Keratinocyte (primary cell): ENCODE measurements at regions not wholly inside any gene's neighbourhood (a gene's known extent, or its start where the extent isn't known, plus 50 kb on each side); places are given as distances from the start of the nearest gene placed in this dataset.

Experiments used
- DNase-seq: peaks from one replicate; pipeline ENCODE4 v3.0.0-alpha.2; 2011; ENCODE audit warnings: low read depth, missing footprints, low spot score
- FAIRE-seq: peaks from 2 replicates; lab custom pipeline; 2011; peaks lifted over from hg19 to GRCh38; lab: Jason Lieb, UNC
- H2AFZ ChIP-seq: 2 replicates; pipeline ENCODE4 v1.6.0; 2012; ENCODE audit warnings: low read length, control low read depth, inconsistent platforms; ENCODE audit not compliant: control insufficient read depth
- H3K27ac ChIP-seq: 2 replicates; pipeline ENCODE4 v1.5.1; 2011; ENCODE audit warnings: low read length; ENCODE audit not compliant: control insufficient read depth, insufficient read depth
- H3K27me3 ChIP-seq: 3 replicates; pipeline ENCODE4 v1.6.0; 2011; ENCODE audit warnings: low read length; ENCODE audit not compliant: control insufficient read depth, insufficient read depth; ENCODE audit errors: extremely low read depth
- H3K36me3 ChIP-seq, 2 experiments: 2 replicates in 1 of 2; 3 replicates in 1 of 2; pipeline ENCODE4 v1.5.1; 2011; ENCODE audit warnings: low read length in 2 of 2, mild to moderate bottlenecking in 1 of 2; ENCODE audit not compliant: control insufficient read depth in 2 of 2, insufficient read depth in 2 of 2; ENCODE audit errors: extremely low read depth in 1 of 2
- H3K4me1 ChIP-seq: 3 replicates; pipeline ENCODE4 v1.5.1; 2011; ENCODE audit warnings: low read length; ENCODE audit not compliant: control insufficient read depth, insufficient read depth; ENCODE audit errors: extremely low read depth
- H3K4me2 ChIP-seq: 3 replicates; pipeline ENCODE4 v1.6.0; 2011; ENCODE audit warnings: low read depth, low read length; ENCODE audit not compliant: control insufficient read depth, insufficient read depth; ENCODE audit errors: extremely low read depth
- H3K4me3 ChIP-seq, 3 experiments: fragments of 200-600 bp in 1 of 3; sonication (generic) in 1 of 3; 2 replicates in 2 of 3; 3 replicates in 1 of 3; pipeline ENCODE4 v1.5.1; 2011 to 2016; ENCODE audit warnings: low read length in 3 of 3, mild to moderate bottlenecking in 3 of 3, control low read depth in 2 of 3, inconsistent platforms in 1 of 3, low read depth in 1 of 3, mixed read lengths in 1 of 3, mixed run types in 1 of 3, moderate library complexity in 1 of 3; ENCODE audit not compliant: control insufficient read depth in 2 of 3, insufficient read depth in 2 of 3; ENCODE audit errors: extremely low read depth in 1 of 3
- H3K79me2 ChIP-seq: 2 replicates; pipeline ENCODE4 v1.6.0; 2012; ENCODE audit warnings: low read length; ENCODE audit not compliant: control insufficient read depth, insufficient read depth
- H3K9ac ChIP-seq: 3 replicates; pipeline ENCODE4 v1.6.0; 2011; ENCODE audit warnings: low read length; ENCODE audit not compliant: control insufficient read depth, insufficient read depth; ENCODE audit errors: extremely low read depth
- H3K9me1 ChIP-seq: 3 replicates; pipeline ENCODE4 v1.6.0; 2011; ENCODE audit warnings: low read length; ENCODE audit not compliant: control insufficient read depth, insufficient read depth; ENCODE audit errors: extremely low read depth
- H3K9me3 ChIP-seq: 2 replicates; pipeline ENCODE4 v1.5.1; 2012; ENCODE audit warnings: low read depth, low read length; ENCODE audit not compliant: control insufficient read depth
- H4K20me1 ChIP-seq: 3 replicates; pipeline ENCODE4 v1.6.0; 2011; ENCODE audit warnings: low read length; ENCODE audit not compliant: control insufficient read depth, insufficient read depth; ENCODE audit errors: extremely low read depth
- EZH2 ChIP-seq: IDR thresholded peaks from one replicate; pipeline ENCODE4 v1.6.1; 2012; ENCODE audit warnings: inconsistent platforms, mild to moderate bottlenecking, low read length, moderate library complexity
- dilution Hi-C: fragments of 300-500 bp; cut with MboI; formaldehyde crosslinking; loops from one replicate; pipeline ENCODE4 v1.7.0; 2020; ENCODE audit warnings: low sequenced_read_pairs; ENCODE audit not compliant: extremely low pct_ligation_motif_present
- TF ChIP-seq, protein P1 (sequence below), 3 experiments: IDR thresholded peaks in 1 of 3; conservative IDR thresholded peaks in 1 of 3; optimal IDR thresholded peaks in 1 of 3; 2 replicates in 2 of 3; 3 replicates in 1 of 3; pipeline versions ENCODE3 to v1.5.1; 2011; ENCODE audit warnings: low read length in 3 of 3, mild to moderate bottlenecking in 3 of 3, moderate library complexity in 2 of 3, control low read depth in 1 of 3, inconsistent platforms in 1 of 3; ENCODE audit not compliant: insufficient read depth in 2 of 3; ENCODE audit errors: extremely low read depth in 1 of 3

GRCh38 chr7:52854681-52855080, 180.8 kb upstream of the POM121L12 start:
- Histone ChIP-seq H3K27ac (no peak overlapping the region), H4K20me1 (no peaks in the 10 kb centered on the region), H3K4me3 (no peak overlapping the region), H2AFZ (no peak overlapping the region), H3K9ac (no peak overlapping the region), H3K36me3 (no peaks in the 10 kb centered on the region), H3K79me2 (no peaks in the 10 kb centered on the region), H3K4me1 (no peaks in the 10 kb centered on the region), H3K9me1 (no peaks in the 10 kb centered on the region), H3K9me3 (no peaks in the 10 kb centered on the region), H3K27me3 (no peaks in the 10 kb centered on the region), H3K4me2 (no peak overlapping the region)
- dilution Hi-C loops = no loop called here
- FAIRE-seq (no peak), DNase-seq (no peak)
- TF ChIP-seq, protein P1, sequence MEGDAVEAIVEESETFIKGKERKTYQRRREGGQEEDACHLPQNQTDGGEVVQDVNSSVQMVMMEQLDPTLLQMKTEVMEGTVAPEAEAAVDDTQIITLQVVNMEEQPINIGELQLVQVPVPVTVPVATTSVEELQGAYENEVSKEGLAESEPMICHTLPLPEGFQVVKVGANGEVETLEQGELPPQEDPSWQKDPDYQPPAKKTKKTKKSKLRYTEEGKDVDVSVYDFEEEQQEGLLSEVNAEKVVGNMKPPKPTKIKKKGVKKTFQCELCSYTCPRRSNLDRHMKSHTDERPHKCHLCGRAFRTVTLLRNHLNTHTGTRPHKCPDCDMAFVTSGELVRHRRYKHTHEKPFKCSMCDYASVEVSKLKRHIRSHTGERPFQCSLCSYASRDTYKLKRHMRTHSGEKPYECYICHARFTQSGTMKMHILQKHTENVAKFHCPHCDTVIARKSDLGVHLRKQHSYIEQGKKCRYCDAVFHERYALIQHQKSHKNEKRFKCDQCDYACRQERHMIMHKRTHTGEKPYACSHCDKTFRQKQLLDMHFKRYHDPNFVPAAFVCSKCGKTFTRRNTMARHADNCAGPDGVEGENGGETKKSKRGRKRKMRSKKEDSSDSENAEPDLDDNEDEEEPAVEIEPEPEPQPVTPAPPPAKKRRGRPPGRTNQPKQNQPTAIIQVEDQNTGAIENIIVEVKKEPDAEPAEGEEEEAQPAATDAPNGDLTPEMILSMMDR (optimal IDR thresholded peaks at IDR 0.05 in 1 of 3, IDR thresholded peaks at IDR 0.05 in 1 of 3, conservative IDR thresholded peaks at IDR 0.05 in 1 of 3; ENCODE audit: extremely low read depth in 1 of 3, insufficient read depth in 2 of 3, low read length in 3 of 3) = no peak
- TF ChIP-seq EZH2 = no peak

GRCh38 chr7:52851547-52851946, 183.9 kb upstream of the POM121L12 start:
- no peak overlapping the region for H3K4me2 ChIP-seq
- DNase-seq (no peak), FAIRE-seq (no peak)
- H3K9me1 ChIP-seq = no peaks in the 10 kb centered on the region
- no peaks in the 10 kb centered on the region for H3K79me2 ChIP-seq
- no peaks in the 10 kb centered on the region for H3K36me3 ChIP-seq
- H3K4me1 ChIP-seq = no peaks in the 10 kb centered on the region
- H3K4me3 ChIP-seq = no peak overlapping the region
- TF ChIP-seq EZH2 = no peak
- TF ChIP-seq, protein P1 (optimal IDR thresholded peaks at IDR 0.05 in 1 of 3, IDR thresholded peaks at IDR 0.05 in 1 of 3, conservative IDR thresholded peaks at IDR 0.05 in 1 of 3; ENCODE audit: extremely low read depth in 1 of 3, insufficient read depth in 2 of 3, low read length in 3 of 3) = no peak
- H3K27me3 ChIP-seq = no peaks in the 10 kb centered on the region
- dilution Hi-C loops = no loop called here
- no peak overlapping the region for H3K27ac ChIP-seq
- no peaks in the 10 kb centered on the region for H4K20me1 ChIP-seq
- H3K9me3 ChIP-seq = no peaks in the 10 kb centered on the region
- H2AFZ ChIP-seq = no peak overlapping the region
- H3K9ac ChIP-seq = no peak overlapping the region
